ENCODE measurements at regions not wholly inside any gene's neighbourhood (a gene's known extent, or its start where the extent isn't known, plus 50 kb on each side); places are given as distances from the start of the nearest gene placed in this dataset.

GRCh38 chr4:33316033-33316432 lies 2595.9 kb downstream of the PCDH7 start:
- TF ChIP-seq EZH2phosphoT487 (IDR thresholded peaks at IDR 0.05; ENCODE audit: insufficient read depth, low read depth) (no peak), EZH2 (IDR thresholded peaks at IDR 0.05; ENCODE audit: insufficient read depth, poor library complexity, severe bottlenecking) (no peak)
